NCI-H1105 treated with DMSO at 0.1 percent for 48 hours (cell line): ENCODE measurements at regions not wholly inside any gene's neighbourhood (a gene's known extent, or its start where the extent isn't known, plus 50 kb on each side); places are given as distances from the start of the nearest gene placed in this dataset.
A peak's percentile ranks its signal among the peaks of the same experiment; 100 is the strongest.
"Not testable (repeated sequence)": the region's sequence is repeated elsewhere in the genome, so short reads cannot be mapped to it uniquely, and the experiment has no call there.

Experiments
- DNase-seq: peaks from one replicate; lab custom pipeline; 2025; lab: John Stamatoyannopoulos, UW

- DNase-seq, result no peak
These were observed 485.1 kb upstream of the PAPPA start for GRCh38 chr9:115668521-115668920.

GRCh38 chr9:115671236-115671962 is 482.2 kb upstream of the PAPPA start:
- DNase-seq, result no peak

DNA sequence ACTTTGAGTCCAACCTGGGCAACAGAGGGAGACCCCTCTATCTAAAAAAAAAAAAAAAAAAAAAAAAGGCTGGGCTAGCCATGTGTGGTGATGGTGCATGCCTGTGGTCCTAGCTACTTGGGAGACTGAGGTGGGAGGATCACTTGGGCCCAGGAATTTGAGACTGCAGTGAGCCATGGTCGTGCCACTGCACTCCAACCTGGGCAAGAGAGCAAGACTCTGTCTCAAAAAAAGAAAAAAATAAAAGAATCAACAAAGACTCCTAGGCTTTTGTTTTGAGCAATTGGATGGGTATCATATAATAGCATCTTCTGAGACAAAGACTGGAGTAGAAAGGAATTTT is 481.7 kb upstream of the PAPPA start:
- DNase-seq, result no peak

DNA sequence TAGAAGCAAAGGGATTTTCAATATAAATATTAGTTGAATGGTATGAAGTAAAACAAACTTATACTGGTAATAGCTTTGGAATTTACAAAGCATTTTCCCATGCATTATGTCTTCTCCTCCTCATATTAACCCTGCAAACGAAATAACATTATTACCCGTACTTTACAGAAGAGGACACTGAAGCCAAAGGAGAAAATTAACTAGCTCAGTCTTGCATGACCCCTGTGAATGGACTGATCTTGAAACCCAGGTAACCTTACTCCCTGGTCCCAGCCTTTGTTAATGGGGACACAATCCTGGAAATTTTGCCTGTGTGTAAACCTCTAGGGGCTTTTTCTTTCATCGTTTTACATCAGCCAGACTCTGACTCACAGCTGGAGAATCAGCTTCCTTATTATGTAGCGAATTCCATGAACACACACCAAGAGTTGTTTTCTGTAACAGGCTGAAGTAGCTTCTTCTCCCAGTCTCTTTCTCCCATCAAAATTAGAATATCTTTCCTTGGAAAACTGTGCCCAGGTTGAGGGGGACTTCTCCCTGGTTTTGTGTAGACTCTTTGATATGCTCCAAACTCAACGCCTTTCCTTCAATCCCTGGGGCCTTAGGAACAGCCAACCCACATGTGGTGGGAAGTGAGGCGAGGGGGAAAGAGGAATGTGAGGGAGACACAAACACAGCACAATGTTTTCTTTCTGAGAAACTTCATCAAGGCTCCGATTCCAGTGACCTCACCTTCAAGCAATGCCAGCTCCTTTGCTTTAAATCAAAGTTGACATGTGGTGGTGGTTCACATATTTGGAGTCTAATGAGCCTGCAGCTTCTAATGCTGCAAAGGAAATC is 480.9 kb upstream of the PAPPA start:
- DNase-seq, result no peak

- DNase-seq, result no peak
These were observed 480.0 kb upstream of the PAPPA start for GRCh38 chr9:115673599-115673998.

- no peak for DNase-seq
These were observed 479.5 kb upstream of the PAPPA start for GRCh38 chr9:115674091-115674490.

- DNase-seq, result no peak
These were observed 477.8 kb upstream of the PAPPA start for GRCh38 chr9:115675834-115676233.

- no peak for DNase-seq
These were observed 473.4 kb upstream of the PAPPA start for GRCh38 chr9:115680231-115680630.

DNA sequence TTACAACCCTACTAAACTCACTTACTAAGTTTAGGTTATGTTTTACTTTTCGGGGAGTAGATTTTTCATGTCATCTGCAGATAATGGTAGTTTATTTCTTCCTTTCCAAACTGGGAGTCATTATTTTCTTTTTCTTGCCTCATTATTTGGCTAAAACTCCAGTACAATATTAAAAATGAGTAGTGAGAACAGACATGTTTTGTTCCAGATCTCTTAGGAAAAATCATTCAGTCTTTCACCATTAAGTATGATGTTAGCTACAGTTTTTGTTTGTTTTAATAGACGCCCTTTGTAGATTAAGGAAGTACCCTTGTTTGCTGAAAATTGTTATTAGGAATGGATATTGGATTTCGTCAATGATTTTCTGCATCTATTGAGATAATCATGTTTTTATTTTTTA is 472.0 kb upstream of the PAPPA start:
- no peak for DNase-seq

DNA sequence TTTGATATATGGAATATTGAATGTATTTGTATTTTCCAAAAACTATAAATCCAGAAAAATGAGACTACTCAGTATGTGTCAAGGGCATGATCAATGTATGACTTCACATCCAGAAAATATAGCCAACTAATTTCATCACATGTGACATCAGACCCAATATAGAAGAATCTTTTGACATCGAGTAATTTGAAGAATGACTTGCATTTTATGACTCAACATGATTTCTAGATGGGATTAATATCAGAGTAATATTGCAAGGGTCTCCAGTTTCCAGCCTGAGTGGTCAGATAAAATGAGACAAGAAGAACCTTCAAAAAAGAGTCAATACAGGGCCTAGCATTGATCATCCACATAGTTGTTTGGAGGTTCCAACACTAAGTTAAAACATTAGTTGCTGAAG is 467.5 kb upstream of the PAPPA start:
- no peak for DNase-seq

DNA sequence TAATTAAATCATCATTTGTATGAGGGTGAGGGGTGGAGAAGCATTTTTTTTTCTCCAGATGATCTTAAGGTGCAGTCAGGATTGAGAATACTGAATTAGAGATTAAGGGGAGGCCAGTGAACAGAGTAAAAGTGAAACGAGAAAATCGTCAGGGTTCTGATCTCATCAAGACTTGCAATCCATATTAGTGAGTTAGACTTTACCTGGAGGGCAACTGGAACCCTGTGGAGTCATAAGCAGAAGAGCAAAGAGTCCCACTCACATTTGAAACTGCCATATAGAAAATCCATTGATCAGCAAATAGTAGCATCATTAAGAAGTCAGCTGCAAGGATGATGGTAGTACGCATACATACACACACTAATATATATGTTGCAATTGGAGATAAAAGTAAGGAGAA is 466.2 kb upstream of the PAPPA start:
- no peak for DNase-seq

- peak; percentile 13 for DNase-seq
These were observed 464.3 kb upstream of the PAPPA start for GRCh38 chr9:115689331-115689730.

DNA sequence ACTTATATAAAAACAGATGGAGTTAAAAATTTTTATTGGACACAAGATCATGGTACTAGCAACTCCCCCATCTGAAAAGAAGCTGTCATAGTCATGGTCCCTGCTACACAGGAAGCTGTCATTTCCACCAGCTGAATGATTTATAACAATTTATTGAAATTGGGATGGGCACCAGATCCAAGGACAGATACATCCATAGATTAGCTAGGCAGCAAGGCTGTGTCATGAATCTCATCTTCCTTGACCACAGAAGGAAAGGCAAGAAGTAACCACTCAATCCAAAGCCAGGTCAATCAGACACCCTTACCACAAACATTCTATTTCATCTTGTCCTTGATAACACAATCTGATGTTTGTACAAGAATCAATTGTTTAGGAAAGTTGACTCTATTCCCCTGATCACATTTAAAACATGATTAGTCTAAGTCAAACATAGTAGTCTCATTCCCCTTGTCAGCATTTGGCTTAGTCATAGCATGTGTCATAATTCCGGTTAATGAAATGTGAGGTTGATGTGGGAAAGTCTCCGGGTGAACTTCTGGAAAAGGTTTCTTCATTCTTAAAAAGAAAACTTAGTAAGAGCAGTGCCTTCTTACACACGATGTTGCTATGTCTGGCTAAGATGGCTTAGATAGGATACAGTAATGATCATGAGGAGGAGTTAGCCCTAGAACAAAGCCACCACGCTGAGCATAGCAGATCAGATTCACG is 462.6 kb upstream of the PAPPA start:
- no peak for DNase-seq

DNA sequence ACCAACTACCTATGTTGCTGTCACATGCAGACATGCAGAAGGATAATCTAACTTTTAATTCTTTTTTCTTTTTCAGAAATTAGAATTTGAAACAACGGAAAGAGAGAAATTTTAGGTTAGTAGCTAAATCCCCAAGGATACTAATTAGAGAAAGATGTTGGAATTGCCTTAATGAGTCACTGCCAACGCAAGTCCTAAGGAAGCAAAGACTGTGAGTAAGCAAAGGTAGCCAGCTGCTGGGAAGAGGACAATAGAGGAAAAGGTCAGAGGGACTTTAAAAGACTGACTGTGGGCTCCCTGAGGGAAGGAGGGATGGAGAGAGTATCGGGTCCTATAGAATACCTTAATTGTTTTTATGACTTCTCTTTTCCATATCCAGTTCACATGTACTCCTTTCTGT is 461.9 kb upstream of the PAPPA start:
- DNase-seq, result no peak

- not testable (repeated sequence) for DNase-seq
These were observed 460.7 kb upstream of the PAPPA start for GRCh38 chr9:115692868-115693267.

- no peak for DNase-seq
These were observed 459.6 kb upstream of the PAPPA start for GRCh38 chr9:115694014-115694413.

- no peak for DNase-seq
These were observed 458.6 kb upstream of the PAPPA start for GRCh38 chr9:115694991-115695390.

DNA sequence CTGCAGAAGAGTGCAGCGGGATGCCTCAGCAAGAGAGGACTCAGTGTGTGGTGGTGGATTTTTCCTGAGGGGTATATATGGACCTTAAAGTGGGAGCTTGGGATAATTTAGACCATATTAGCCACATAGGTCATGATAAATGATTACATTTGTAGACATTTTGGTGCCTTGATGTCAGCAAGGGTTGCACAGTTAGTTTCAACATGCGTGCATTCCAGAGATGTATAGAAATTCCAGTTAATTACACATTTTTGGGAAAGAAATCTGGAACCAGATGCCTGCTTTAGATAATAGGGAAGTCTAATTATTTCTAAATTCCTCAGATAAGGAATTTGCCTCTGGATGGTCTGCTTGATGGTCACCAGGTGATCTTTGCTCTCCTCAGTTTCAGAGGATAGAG is 440.6 kb upstream of the PAPPA start:
- no peak for DNase-seq

GRCh38 chr9:115715666-115716065 is 437.9 kb upstream of the PAPPA start:
- no peak for DNase-seq

DNA sequence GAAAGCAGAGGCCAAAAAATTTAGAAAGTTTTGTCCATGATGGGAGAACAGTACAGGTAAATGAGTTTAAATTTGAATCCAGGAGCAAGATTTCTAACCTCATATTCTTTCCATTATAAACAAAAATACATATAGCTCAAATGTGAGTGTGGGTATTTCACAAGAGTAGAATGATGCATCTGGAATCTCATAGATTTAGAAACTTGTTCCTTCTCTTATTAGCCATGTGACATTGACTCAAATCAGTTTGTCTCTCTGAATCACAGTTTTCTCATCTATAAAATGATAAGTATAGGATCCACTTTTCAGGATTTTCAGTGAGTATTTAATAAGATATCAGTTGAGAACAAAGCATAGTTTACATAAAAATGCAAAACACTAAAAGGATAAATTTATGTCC is 436.3 kb upstream of the PAPPA start:
- DNase-seq, result no peak

DNA sequence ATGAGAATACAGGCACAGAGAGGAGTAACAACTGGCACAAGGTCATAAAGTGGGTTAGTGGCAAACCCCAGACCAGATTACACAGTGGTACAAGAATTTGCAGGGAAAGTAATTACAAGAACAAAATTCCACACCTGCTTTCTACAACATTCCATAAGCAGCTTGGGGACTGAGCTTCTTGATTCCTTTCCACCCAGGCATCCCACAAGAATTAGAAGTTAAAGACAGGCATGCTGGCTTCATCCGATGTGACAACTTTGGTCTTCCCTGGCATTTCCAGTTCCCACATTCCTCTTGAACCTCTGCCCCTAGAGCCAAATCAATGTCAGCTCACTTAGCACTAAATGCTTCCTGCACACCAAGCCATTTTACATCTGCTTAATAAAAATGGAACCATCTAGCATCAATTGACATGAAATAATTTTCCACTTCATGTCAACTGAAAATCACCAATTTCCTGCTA is 435.8 kb upstream of the PAPPA start:
- no peak for DNase-seq

GRCh38 chr9:115730396-115730795 is 423.2 kb upstream of the PAPPA start:
- DNase-seq, result no peak

GRCh38 chr9:115730845-115731244 is 422.7 kb upstream of the PAPPA start:
- DNase-seq, result no peak
